H1 (cell line): ENCODE measurements at regions not wholly inside any gene's neighbourhood (a gene's known extent, or its start where the extent isn't known, plus 50 kb on each side); places are given as distances from the start of the nearest gene placed in this dataset.

Experiments
- CTCF ChIA-PET: fragments of 300-600 bp; sonication (Branson Sonifier 250); formaldehyde crosslinking; loops from one replicate; lab custom pipeline; 2021; ENCODE audit not compliant: partially characterized antibody; lab: Charles Lee
- POLR2A ChIA-PET: fragments of 300-600 bp; sonication (Branson Sonifier 250); formaldehyde crosslinking; loops from one replicate; lab custom pipeline; 2021; ENCODE audit warnings: inconsistent platforms; ENCODE audit not compliant: partially characterized antibody; lab: Charles Lee
- DNase-seq, 2 experiments: peaks; one replicate each; pipeline versions ENCODE4 v3.0.0 to v3.0.0-alpha.2; 2010 to 2022; ENCODE audit warnings: low spot score in 2 of 2, low read depth in 1 of 2, mixed read lengths in 1 of 2
- FAIRE-seq: peaks from 2 replicates; lab custom pipeline; 2011; peaks lifted over from hg19 to GRCh38; lab: Jason Lieb, UNC
- H2AFZ ChIP-seq: 2 replicates; pipeline ENCODE4 v1.8.1; 2012; ENCODE audit warnings: low read length, inconsistent platforms
- H2AK5ac ChIP-seq: 2 replicates; pipeline ENCODE4 v1.6.1; 2013; ENCODE audit warnings: low read depth, low read length
- H2BK120ac ChIP-seq: replicated peaks from 2 replicates; pipeline ENCODE3; 2013; ENCODE audit warnings: low read depth, low read length, inconsistent platforms
- H2BK12ac ChIP-seq: 2 replicates; pipeline ENCODE4 v1.6.1; 2013; ENCODE audit warnings: low read depth, low read length
- H2BK15ac ChIP-seq: 2 replicates; pipeline ENCODE4 v1.6.1; 2013; ENCODE audit warnings: low read length
- H2BK20ac ChIP-seq: 2 replicates; pipeline ENCODE4 v1.6.1; 2013; ENCODE audit warnings: low read length
- H2BK5ac ChIP-seq: 2 replicates; pipeline ENCODE4 v1.6.1; 2013; ENCODE audit warnings: low read depth, low read length
- H3K14ac ChIP-seq: 2 replicates; pipeline ENCODE4 v1.6.1; 2013; ENCODE audit warnings: inconsistent platforms; ENCODE audit not compliant: insufficient read length
- H3K18ac ChIP-seq: 2 replicates; pipeline ENCODE4 v1.6.1; 2013; ENCODE audit warnings: low read length; ENCODE audit errors: extremely low read depth
- H3K23ac ChIP-seq: 2 replicates; pipeline ENCODE4 v1.6.1; 2013; ENCODE audit warnings: inconsistent platforms; ENCODE audit not compliant: insufficient read length
- H3K23me2 ChIP-seq: 2 replicates; pipeline ENCODE4 v1.6.1; 2013; ENCODE audit warnings: low read depth, low read length
- H3K27ac ChIP-seq: 2 replicates; pipeline ENCODE4 v1.6.1; 2011; ENCODE audit warnings: low read depth, low read length, inconsistent platforms
- H3K27me3 ChIP-seq, 4 experiments: replicated peaks in 1 of 4; 1 replicate in 1 of 4; 2 replicates in 3 of 4; pipeline versions ENCODE4 v1.6.1 to v1.8.1; 2011 to 2013; ENCODE audit warnings: low read length in 3 of 4, mild to moderate bottlenecking in 3 of 4, inconsistent platforms in 2 of 4, mixed read lengths in 2 of 4, moderate library complexity in 1 of 4; ENCODE audit not compliant: control insufficient read depth in 3 of 4, insufficient read depth in 3 of 4; ENCODE audit errors: extremely low read depth in 1 of 4
- H3K36me3 ChIP-seq, 4 experiments: 2 replicates each; pipeline versions ENCODE4 v1.6.1 to v1.8.1; 2011 to 2013; ENCODE audit warnings: mild to moderate bottlenecking in 4 of 4, low read length in 3 of 4, moderate library complexity in 2 of 4, control low read depth in 1 of 4, inconsistent platforms in 1 of 4; ENCODE audit not compliant: insufficient read depth in 4 of 4, control insufficient read depth in 2 of 4
- H3K4ac ChIP-seq: replicated peaks from 2 replicates; pipeline ENCODE3; 2013; ENCODE audit warnings: low read length, low read depth, mixed read lengths, inconsistent platforms; ENCODE audit not compliant: insufficient read length
- H3K4me1 ChIP-seq, 4 experiments: replicated peaks in 1 of 4; 1 replicate in 1 of 4; 2 replicates in 3 of 4; pipeline versions ENCODE4 v1.6.1 to v1.8.1; 2011 to 2013; ENCODE audit warnings: low read length in 3 of 4, inconsistent platforms in 2 of 4, mixed read lengths in 1 of 4; ENCODE audit not compliant: insufficient read depth in 4 of 4, control insufficient read depth in 3 of 4
- H3K4me2 ChIP-seq, 2 experiments: 2 replicates each; pipeline versions ENCODE4 v1.6.1 to v1.8.1; 2011 to 2013; ENCODE audit warnings: low read depth in 2 of 2, low read length in 2 of 2, control low read depth in 1 of 2, inconsistent platforms in 1 of 2, mild to moderate bottlenecking in 1 of 2; ENCODE audit not compliant: insufficient read depth in 1 of 2
- H3K4me3 ChIP-seq, 4 experiments: fragments of 200-600, 300-600 bp in 1 of 4; sonication (generic), shearing (Covaris generic), sonication (Bioruptor Twin) in 1 of 4; 2 replicates each; pipeline versions ENCODE4 v1.5.1 to v1.8.1; 2011 to 2016; ENCODE audit warnings: low read length in 4 of 4, low read depth in 3 of 4, control low read depth in 2 of 4, inconsistent platforms in 2 of 4, mild to moderate bottlenecking in 2 of 4, mixed read lengths in 1 of 4, moderate library complexity in 1 of 4; ENCODE audit not compliant: insufficient read depth in 2 of 4; ENCODE audit errors: extremely low read depth in 1 of 4
- H3K56ac ChIP-seq: replicated peaks from 2 replicates; pipeline ENCODE3; 2013; ENCODE audit warnings: low read depth, mild to moderate bottlenecking, mixed read lengths, low read length, inconsistent platforms; ENCODE audit not compliant: insufficient read length
- H3K79me1 ChIP-seq: 2 replicates; pipeline ENCODE4 v1.6.1; 2013; ENCODE audit warnings: low read depth, low read length, control low read depth
- H3K79me2 ChIP-seq, 2 experiments: 2 replicates each; pipeline versions ENCODE4 v1.6.1 to v1.8.1; 2012 to 2013; ENCODE audit warnings: low read length in 2 of 2, mild to moderate bottlenecking in 2 of 2, inconsistent platforms in 1 of 2; ENCODE audit not compliant: insufficient read depth in 2 of 2, control insufficient read depth in 1 of 2
- H3K9ac ChIP-seq, 4 experiments: replicated peaks in 1 of 4; 1 replicate in 1 of 4; 2 replicates in 3 of 4; pipeline versions ENCODE4 v1.6.1 to v1.8.1; 2011 to 2013; ENCODE audit warnings: low read depth in 3 of 4, low read length in 3 of 4, control low read depth in 2 of 4, mild to moderate bottlenecking in 2 of 4, moderate library complexity in 2 of 4, inconsistent platforms in 1 of 4; ENCODE audit errors: extremely low read depth in 1 of 4
- H3K9me3 ChIP-seq, 2 experiments: 2 replicates each; pipeline versions ENCODE4 v1.6.1 to v1.8.1; 2012 to 2013; ENCODE audit warnings: mild to moderate bottlenecking in 2 of 2, moderate library complexity in 2 of 2, control low read depth in 1 of 2, inconsistent platforms in 1 of 2, low read depth in 1 of 2, low read length in 1 of 2, mixed read lengths in 1 of 2; ENCODE audit not compliant: insufficient read depth in 2 of 2
- H4K20me1 ChIP-seq, 2 experiments: replicated peaks in 1 of 2; 2 replicates each; pipeline versions ENCODE3 to v1.8.1; 2011 to 2013; ENCODE audit warnings: inconsistent platforms in 2 of 2, low read length in 2 of 2, mild to moderate bottlenecking in 1 of 2; ENCODE audit not compliant: insufficient read depth in 2 of 2, control insufficient read depth in 1 of 2
- H4K5ac ChIP-seq: 2 replicates; pipeline ENCODE4 v1.6.1; 2013; ENCODE audit warnings: low read length, low read depth, mixed read lengths, inconsistent platforms; ENCODE audit not compliant: insufficient read length
- H4K8ac ChIP-seq: 2 replicates; pipeline ENCODE4 v1.8.0; 2013; ENCODE audit warnings: mild to moderate bottlenecking, moderate library complexity, low read length, inconsistent platforms; ENCODE audit not compliant: insufficient read depth; ENCODE audit errors: extremely low read depth
- H4K91ac ChIP-seq: replicated peaks from 2 replicates; pipeline ENCODE3; 2013; ENCODE audit warnings: low read length, mixed read lengths, inconsistent platforms; ENCODE audit not compliant: insufficient read length
- GTF2F1 ChIP-seq: IDR thresholded peaks from 2 replicates; pipeline ENCODE4 v1.6.1; 2012; ENCODE audit warnings: low read depth, low read length, improper control_type of control experiment, borderline replicate concordance
- SRF ChIP-seq: IDR thresholded peaks from 2 replicates; pipeline ENCODE4 v1.6.1; 2011; ENCODE audit warnings: mild to moderate bottlenecking, low read depth, low read length, moderate library complexity
- USF2 ChIP-seq: IDR thresholded peaks from 2 replicates; pipeline ENCODE4 v1.6.1; 2011; ENCODE audit warnings: low read length, improper control_type of control experiment
- ZNF274 ChIP-seq: IDR thresholded peaks from 2 replicates; pipeline ENCODE4 v1.7.0; 2012; ENCODE audit warnings: low read length, borderline replicate concordance; ENCODE audit errors: extremely low read depth
- WGBS, 2 experiments: shearing (Covaris generic) in 1 of 2; methylation state at CpG; one replicate each; pipeline versions ENCODE4 v1.1.6 to v1.1.7; 2013 to 2015; ENCODE audit warnings: low lambda C conversion rate in 2 of 2, mixed read lengths in 2 of 2, inconsistent platforms in 1 of 2, low coverage in 1 of 2, missing lambda C conversion rate in 1 of 2; ENCODE audit not compliant: insufficient replicate concordance in 2 of 2, insufficient coverage in 1 of 2, insufficient read length in 1 of 2; ENCODE audit errors: extremely low coverage in 1 of 2, missing lambda C conversion rate in 1 of 2; 5-methylcytosine and 5-hydroxymethylcytosine counted together

DNA sequence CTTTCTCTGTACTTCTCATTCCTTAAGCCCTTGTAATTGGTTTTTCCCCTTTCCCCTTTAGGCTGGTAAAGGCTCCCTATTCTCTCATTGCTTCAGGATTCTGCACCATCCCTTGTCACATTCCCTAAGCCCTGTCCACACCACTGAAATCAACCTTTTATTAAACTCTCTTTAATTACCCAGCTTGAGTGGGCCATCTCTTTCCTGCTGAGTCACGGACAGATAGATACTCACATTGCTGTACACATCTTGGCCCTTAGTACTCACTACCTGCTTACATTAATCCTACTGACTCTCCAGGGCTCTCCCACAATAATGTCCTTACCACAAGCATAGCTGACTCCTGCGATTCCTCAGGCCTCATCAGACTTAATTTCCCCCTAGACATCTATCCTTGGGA is 94.0 kb upstream of the PCGF5 start:
- Histone ChIP-seq H4K91ac (no peak overlapping the region), H3K9ac (no peak overlapping the region), H3K23me2 (no peaks in the 10 kb centered on the region), H3K56ac (no peak overlapping the region), H2BK20ac (no peak overlapping the region), H3K27ac (no peak overlapping the region), H3K4me3 (no peak overlapping the region), H3K79me1 (no peaks in the 10 kb centered on the region), H3K18ac (no peak overlapping the region), H3K79me2 (no peaks in the 10 kb centered on the region), H3K4me2 (no peak overlapping the region), H2BK120ac (no peak overlapping the region), H3K27me3 (no peaks in the 10 kb centered on the region), H4K20me1 (no peaks in the 10 kb centered on the region), H2BK12ac (no peak overlapping the region), H4K8ac (no peak overlapping the region; the same call in 1 of the 2 replicates), H3K36me3 (no peaks in the 10 kb centered on the region), H2AK5ac (no peak overlapping the region), H3K9me3 (no peaks in the 10 kb centered on the region), H3K4me1 (no peaks in the 10 kb centered on the region), H3K23ac (no peak overlapping the region), H3K14ac (no peak overlapping the region), H2BK15ac (no peak overlapping the region), H4K5ac (no peak overlapping the region), H2AFZ (no peak overlapping the region), H2BK5ac (no peak overlapping the region), H3K4ac (no peak overlapping the region)
- 82% methylated on average over 2 of the region's 2 CpGs; no CpG with 5 or more reads in 1 of the 2 experiments for WGBS, 2 experiments
- CTCF ChIA-PET, result interaction anchor here (1.2 kb wide), 1 partner anchor 125 kb away, joined by 4 read pairs; no protein-coding TSS in a partner anchor
- TF ChIP-seq ZNF274 (no peak), GTF2F1 (no peak), USF2 (no peak), SRF (no peak)
- no peak for DNase-seq
- FAIRE-seq, result no peak
- POLR2A ChIA-PET, result no interaction called here
